Suprapubic skin (tissue), 3 donors: ENCODE measurements at regions not wholly inside any gene's neighbourhood (a gene's known extent, or its start where the extent isn't known, plus 50 kb on each side); places are given as distances from the start of the nearest gene placed in this dataset.

Experiments used
- CTCF ChIP-seq, 2 donors: fragments of 200-600 bp in 1 of 2; fragments of 450-650 bp in 1 of 2; sonication (generic) in 1 of 2; IDR thresholded peaks; one replicate each; pipeline ENCODE4 v1.5.1; 2016 to 2019; ENCODE audit warnings: antibody characterized with exemption in 2 of 2, mild to moderate bottlenecking in 1 of 2, moderate library complexity in 1 of 2
- POLR2AphosphoS5 ChIP-seq, 3 donors: sonication (generic); formaldehyde crosslinking; IDR thresholded peaks; one replicate each; pipeline ENCODE4 v1.6.1; 2017; ENCODE audit warnings: antibody characterized with exemption in 3 of 3

GRCh38 chr17:79478841-79479240, 132.0 kb downstream of the RBFOX3 start:
- no peak for TF ChIP-seq CTCF (IDR thresholded peaks at IDR 0.05)
- TF ChIP-seq POLR2AphosphoS5 (IDR thresholded peaks at IDR 0.05) = no peak
